Right cardiac atrium (tissue), 5 donors: ENCODE measurements at regions not wholly inside any gene's neighbourhood (a gene's known extent, or its start where the extent isn't known, plus 50 kb on each side); places are given as distances from the start of the nearest gene placed in this dataset.
"Not testable (repeated sequence)": the region's sequence is repeated elsewhere in the genome, so short reads cannot be mapped to it uniquely, and the experiment has no call there.

ENCODE experiments used
- ATAC-seq, 2 donors: fragments of 200-7000 bp; cut with Tn5 transposase; one replicate each; pipeline versions ENCODE4 v1.8.0 to v1.9.1; 2020; ENCODE audit warnings: moderate library complexity in 2 of 2, mild to moderate bottlenecking in 1 of 2
- DNase-seq, 3 donors: peaks; one replicate each; pipeline ENCODE4 v3.0.0-alpha.2; 2020
- H3K27ac ChIP-seq: one replicate; pipeline ENCODE4 v1.5.1; 2013; ENCODE audit warnings: mild to moderate bottlenecking, low read length, control low read depth, moderate library complexity
- H3K27me3 ChIP-seq: one replicate; pipeline ENCODE4 v1.6.1; 2013; ENCODE audit not compliant: control insufficient read depth, insufficient read depth
- H3K4me1 ChIP-seq: one replicate; pipeline ENCODE4 v1.6.1; 2013; ENCODE audit warnings: low read length; ENCODE audit not compliant: control insufficient read depth, insufficient read depth
- H3K4me3 ChIP-seq: one replicate; pipeline ENCODE4 v1.5.1; 2013; ENCODE audit warnings: low read length, control low read depth
- H3K9me3 ChIP-seq: one replicate; pipeline ENCODE4 v1.6.1; 2013; ENCODE audit warnings: low read length; ENCODE audit not compliant: control insufficient read depth
- WGBS: extraction: QIAGEN DNeasy Blood & Tissue Kit; methylation state at CpG from one replicate; pipeline ENCODE4 v1.1.7; 2013; 5-methylcytosine and 5-hydroxymethylcytosine counted together
- intact Hi-C, 4 donors: fragments of 100-400 bp; cut with DNase I; formaldehyde crosslinking; loops; one replicate each; pipeline versions ENCODE4 v1.11.0 to v1.14.0; 2022 to 2023
- donor health status: healthy with polysubstance abuse.
- donor health status: DM: no; HTN: yes; CAD: no.
- donor health status: DM: no; HTN: no; CAD: no.
- donor health status: DM: no; HTN: yes; CAD: no; lungs with severe emphysema.
- donor health status: DM: yes; HTN: yes; CAD: no.

- H3K27ac ChIP-seq, ATAC-seq, H3K9me3 ChIP-seq, DNase-seq, H3K27me3 ChIP-seq, H3K4me3 ChIP-seq, H3K4me1 ChIP-seq: not testable (repeated sequence)
- WGBS, result 85% methylated on average over 5 of the region's 5 CpGs
- intact Hi-C loops, result loop anchor here in 1 of 4 donors (10.0 kb wide), 1 partner anchor 131 kb away; the partner anchor contains the start of gene MYO10
Observed at GRCh38 chr5:17066026-17066425, 129.9 kb upstream of the MYO10 start.

- Histone ChIP-seq H3K27ac (no peak overlapping the region), H3K4me1 (no peaks in the 10 kb centered on the region), H3K4me3 (no peak overlapping the region), H3K27me3 (no peaks in the 10 kb centered on the region), H3K9me3 (peaks cover 10% of the 10 kb centered on the region)
- no peak for ATAC-seq
- intact Hi-C loops, result loop anchor here in 1 of 4 donors (10.0 kb wide), 1 partner anchor 133 kb away; the partner anchor contains the start of gene MYO10
- WGBS, result 91% methylated on average over 8 of the region's 8 CpGs
- no peak for DNase-seq
Observed at GRCh38 chr5:17067657-17068392, 131.7 kb upstream of the MYO10 start.

DNA sequence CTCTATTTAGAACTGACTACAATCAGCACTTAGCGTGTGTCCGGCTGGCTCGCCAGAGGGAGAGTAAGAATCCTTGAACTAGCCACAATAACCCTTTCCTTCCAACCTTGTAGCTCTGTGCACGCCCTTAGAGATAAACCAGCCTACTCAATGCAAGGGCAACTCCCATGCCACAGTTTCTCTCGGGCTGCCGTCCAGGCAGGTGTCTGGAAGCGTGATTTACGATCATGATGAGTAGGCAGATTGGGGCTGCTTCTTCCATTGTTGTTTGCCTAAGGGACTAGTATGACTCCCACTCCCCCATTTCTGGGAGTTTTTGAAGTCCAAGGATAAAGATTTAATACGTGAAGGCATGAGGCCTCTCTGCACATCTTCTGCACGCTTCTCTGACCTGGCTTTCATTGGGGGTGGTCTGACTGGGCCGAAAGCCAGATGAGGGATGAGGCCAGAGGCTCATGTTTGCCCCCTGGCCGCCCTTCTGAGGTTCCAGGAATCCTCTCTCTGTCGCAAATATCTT, 134.0 kb upstream of the MYO10 start:
- no peaks in the 10 kb centered on the region for H3K4me1 ChIP-seq
- peak; percentile 56 to 93 for ATAC-seq
- WGBS, result 42% methylated on average over 13 of the region's 13 CpGs
- H3K9me3 ChIP-seq, result peaks cover 10% of the 10 kb centered on the region
- H3K27ac ChIP-seq, result peak overlapping the region; percentile 3
- intact Hi-C loops, result loop anchor here in 2 of 4 donors (10.0 kb wide), 1 partner anchor 135 kb away; the partner anchor contains the start of gene MYO10 (in 2 of the 2)
- peak in 2 of 3 donors; percentile 14 to 51 for DNase-seq
- no peak overlapping the region for H3K4me3 ChIP-seq
- H3K27me3 ChIP-seq, result no peaks in the 10 kb centered on the region

GRCh38 chr5:17070647-17071046, 134.6 kb upstream of the MYO10 start:
- ATAC-seq (peak; percentile 26 to 78), DNase-seq (no peak)

GRCh38 chr5:17075236-17075635, 139.1 kb upstream of the MYO10 start:
- Histone ChIP-seq H3K4me3 (no peak overlapping the region), H3K4me1 (no peaks in the 10 kb centered on the region), H3K27ac (no peak overlapping the region), H3K27me3 (no peaks in the 10 kb centered on the region), H3K9me3 (peaks cover 8% of the 10 kb centered on the region)
- WGBS, result 49% methylated on average over 4 of the region's 4 CpGs
- intact Hi-C loops, result loop anchor here in 1 of 4 donors (10.0 kb wide), 1 partner anchor 140 kb away; the partner anchor contains the start of gene MYO10
- DNase-seq, result no peak
- no peak for ATAC-seq

More at GRCh38 chr5:17070647-17071046, 134.6 kb upstream of the MYO10 start:
- H3K27ac ChIP-seq, result no peak overlapping the region
- no peak overlapping the region for H3K4me3 ChIP-seq
- H3K9me3 ChIP-seq, result peaks cover 10% of the 10 kb centered on the region
- no peaks in the 10 kb centered on the region for H3K4me1 ChIP-seq
- 53% methylated on average over 6 of the region's 6 CpGs for WGBS
- intact Hi-C loops, result loop anchor here in 1 of 4 donors (10.0 kb wide), 1 partner anchor 136 kb away; the partner anchor contains the start of gene MYO10
- H3K27me3 ChIP-seq, result no peaks in the 10 kb centered on the region

GRCh38 chr5:17076272-17076671, 140.2 kb upstream of the MYO10 start:
- DNase-seq (no peak), ATAC-seq (no peak)
- Histone ChIP-seq H3K4me3 (no peak overlapping the region), H3K27me3 (no peaks in the 10 kb centered on the region), H3K27ac (no peak overlapping the region), H3K9me3 (peaks cover 6% of the 10 kb centered on the region), H3K4me1 (no peaks in the 10 kb centered on the region)
- intact Hi-C loops, result loop anchor here in 1 of 4 donors (10.0 kb wide), 1 partner anchor 141 kb away; the partner anchor contains the start of gene MYO10
- 84% methylated on average over 2 of the region's 2 CpGs for WGBS

- peak; percentile 59 to 73 for ATAC-seq
- H3K4me3 ChIP-seq, result no peak overlapping the region
- peaks cover 6% of the 10 kb centered on the region for H3K9me3 ChIP-seq
- DNase-seq, result no peak
- peak overlapping the region; percentile 71 for H3K27ac ChIP-seq
- intact Hi-C loops, result loop anchor here in 1 of 4 donors (10.0 kb wide), 1 partner anchor 143 kb away; the partner anchor contains the start of gene MYO10
- 55% methylated on average over 11 of the region's 11 CpGs for WGBS
- no peaks in the 10 kb centered on the region for H3K27me3 ChIP-seq
- H3K4me1 ChIP-seq, result no peaks in the 10 kb centered on the region
Observed at GRCh38 chr5:17077440-17078233, 139.8 kb upstream of the BASP1 start.

- intact Hi-C loops, result loop anchor here in 1 of 4 donors (10.0 kb wide), 1 partner anchor 145 kb away; the partner anchor contains the start of gene MYO10
Observed at GRCh38 chr5:17079562-17079961, 137.9 kb upstream of the BASP1 start.

DNA sequence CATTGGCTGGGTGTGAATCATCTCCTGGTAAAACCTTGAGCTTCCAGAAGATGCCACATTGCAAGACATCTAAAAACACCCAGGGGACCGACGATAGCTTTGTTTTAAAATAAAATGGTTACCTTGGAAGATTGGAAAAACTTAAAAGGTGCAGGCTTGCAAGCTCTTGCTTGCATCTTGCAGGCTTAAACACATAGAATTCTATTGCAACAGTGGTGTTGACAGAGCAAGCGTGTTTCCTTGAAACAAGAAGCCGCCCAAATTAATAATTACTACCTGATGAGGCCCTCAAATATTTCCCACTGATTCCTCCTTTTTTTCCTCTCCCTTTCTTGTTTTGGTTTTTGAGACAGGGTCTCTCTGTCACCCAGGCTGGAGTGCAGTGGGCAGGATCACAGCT, 137.1 kb upstream of the BASP1 start:
- H3K9me3 ChIP-seq, result peaks cover 6% of the 10 kb centered on the region
- no peaks in the 10 kb centered on the region for H3K4me1 ChIP-seq
- H3K4me3 ChIP-seq, result no peak overlapping the region
- no peak overlapping the region for H3K27ac ChIP-seq
- ATAC-seq (no peak), DNase-seq (no peak)
- H3K27me3 ChIP-seq, result no peaks in the 10 kb centered on the region
- intact Hi-C loops, result no loop called here
- WGBS, result 96% methylated on average over 4 of the region's 4 CpGs

More at GRCh38 chr5:17079562-17079961, 137.9 kb upstream of the BASP1 start:
- DNase-seq (no peak), ATAC-seq (peak; percentile 83 to 94)
- H3K27me3 ChIP-seq, result no peaks in the 10 kb centered on the region
- peaks cover 6% of the 10 kb centered on the region for H3K9me3 ChIP-seq
- H3K4me3 ChIP-seq, result no peak overlapping the region
- H3K4me1 ChIP-seq, result no peaks in the 10 kb centered on the region
- H3K27ac ChIP-seq, result no peak overlapping the region
- WGBS, result 34% methylated on average over 7 of the region's 7 CpGs

GRCh38 chr5:17081142-17081541, 136.3 kb upstream of the BASP1 start:
- Histone ChIP-seq H3K4me3 (no peak overlapping the region), H3K27ac (no peak overlapping the region), H3K4me1 (no peaks in the 10 kb centered on the region), H3K27me3 (no peaks in the 10 kb centered on the region), H3K9me3 (peaks cover 4% of the 10 kb centered on the region)
- no peak for ATAC-seq
- intact Hi-C loops, result no loop called here
- DNase-seq, result no peak
- WGBS, result 73% methylated on average over 4 of the region's 4 CpGs
